A549 (cell line): ENCODE measurements at regions not wholly inside any gene's neighbourhood (a gene's known extent, or its start where the extent isn't known, plus 50 kb on each side); places are given as distances from the start of the nearest gene placed in this dataset.

Source experiments
- ATAC-seq, 2 experiments: fragments of 200-7000 bp in 1 of 2; fragments of >200 bp in 1 of 2; cut with Nextera tagmentation in 1 of 2; cut with Tn5 transposase in 1 of 2; 3 replicates each; pipeline versions ENCODE4 v1.8.0 to v1.9.1; 2018 to 2020; ENCODE audit warnings: mild to moderate bottlenecking in 1 of 2, moderate library complexity in 1 of 2
- CTCF ChIA-PET: fragments of 300-600 bp; sonication (Branson Sonifier 250); formaldehyde crosslinking; extraction: SDS; loops from one replicate; lab custom pipeline; 2021; ENCODE audit warnings: antibody characterized with exemption, inconsistent platforms; lab: Yijun Ruan, JAX
- POLR2A ChIA-PET: fragments of 350-600 bp; formaldehyde crosslinking; extraction: SDS; loops from one replicate; lab custom pipeline; 2021; ENCODE audit warnings: antibody characterized with exemption, inconsistent platforms; lab: Yijun Ruan, JAX
- DNase-seq, 2 experiments: peaks; one replicate each; pipeline versions ENCODE4 v3.0.0 to v3.0.0-alpha.2; 2011 to 2016; ENCODE audit warnings: low read depth in 1 of 2, low spot score in 1 of 2
- FAIRE-seq: peaks from 2 replicates; lab custom pipeline; 2011; peaks lifted over from hg19 to GRCh38; lab: Jason Lieb, UNC
- H3K27ac ChIP-seq, 2 experiments: fragments of >200 bp; sonication (Bioruptor Twin); formaldehyde crosslinking; 3 replicates each; pipeline ENCODE4 v1.5.1; 2016 to 2017
- H3K4me1 ChIP-seq: fragments of >200 bp; sonication (Bioruptor Twin); formaldehyde crosslinking; 3 replicates; pipeline ENCODE4 v1.6.1; 2016
- H3K4me2 ChIP-seq: fragments of >200 bp; sonication (Bioruptor Twin); formaldehyde crosslinking; 3 replicates; pipeline ENCODE4 v1.6.1; 2016
- H3K4me3 ChIP-seq: fragments of >200 bp; sonication (Bioruptor Twin); formaldehyde crosslinking; 3 replicates; pipeline ENCODE4 v1.5.1; 2016
- H3K9me3 ChIP-seq: fragments of >200 bp; sonication (Bioruptor Twin); formaldehyde crosslinking; 3 replicates; pipeline ENCODE4 v1.6.1; 2016
- BCL3 ChIP-seq: fragments of >200 bp; sonication (Bioruptor Twin); formaldehyde crosslinking; IDR thresholded peaks from 3 replicates; pipeline ENCODE4 v1.6.1; 2016
- CBX2 ChIP-seq: fragments of 200-600 bp; sonication (generic); IDR thresholded peaks from 2 replicates; pipeline ENCODE4 v1.6.1; 2016; ENCODE audit warnings: low read depth, mild to moderate bottlenecking, borderline replicate concordance
- CBX8 ChIP-seq: fragments of 200-600 bp; sonication (generic); IDR thresholded peaks from 2 replicates; pipeline ENCODE4 v1.6.1; 2016
- CHD2 ChIP-seq: fragments of 150-350 bp; IDR thresholded peaks from 2 replicates; pipeline ENCODE4 v1.6.1; 2014; ENCODE audit warnings: low read length; ENCODE audit not compliant: partially characterized antibody
- CHD4 ChIP-seq: fragments of 200-600 bp; sonication (generic); IDR thresholded peaks from 2 replicates; pipeline ENCODE4 v1.6.1; 2016; ENCODE audit warnings: antibody characterized with exemption, mild to moderate bottlenecking, borderline replicate concordance
- E2F6 ChIP-seq: IDR thresholded peaks from 2 replicates; pipeline ENCODE4 v1.6.1; 2012; ENCODE audit warnings: low read depth, borderline replicate concordance
- EHMT2 ChIP-seq: fragments of 200-600 bp; sonication (generic); IDR thresholded peaks from 2 replicates; pipeline ENCODE4 v1.6.1; 2016; ENCODE audit warnings: antibody characterized with exemption, low read depth, mild to moderate bottlenecking, moderate library complexity
- ESRRA ChIP-seq: fragments of 150-350 bp; IDR thresholded peaks from 2 replicates; pipeline ENCODE4 v1.6.1; 2014; ENCODE audit warnings: mild to moderate bottlenecking, low read length, borderline replicate concordance
- FOSB ChIP-seq: fragments of 250-450 bp; sonication (Bioruptor Pico); IDR thresholded peaks from 2 replicates; pipeline ENCODE4 v1.5.0; 2020; ENCODE audit warnings: mild to moderate bottlenecking, moderate library complexity
- FOXS1 ChIP-seq: fragments of 250-450 bp; sonication (Bioruptor Pico); IDR thresholded peaks from 2 replicates; pipeline ENCODE4 v1.5.0; 2020; ENCODE audit warnings: mild to moderate bottlenecking, moderate library complexity
- HDAC2 ChIP-seq: fragments of 200-600 bp; sonication (generic); IDR thresholded peaks from 2 replicates; pipeline ENCODE4 v1.6.1; 2016
- HEYL ChIP-seq: fragments of 250-450 bp; sonication (Bioruptor Pico); IDR thresholded peaks from 2 replicates; pipeline ENCODE4 v1.8.0; 2021; ENCODE audit warnings: mild to moderate bottlenecking, moderate library complexity
- HOXA7 ChIP-seq: fragments of 250-450 bp; sonication (Bioruptor Pico); IDR thresholded peaks from 2 replicates; pipeline ENCODE4 v1.5.0; 2020; ENCODE audit warnings: mild to moderate bottlenecking, moderate library complexity
- HOXB13 ChIP-seq: fragments of 250-450 bp; sonication (Bioruptor Pico); IDR thresholded peaks from 2 replicates; pipeline ENCODE4 v1.5.0; 2020; ENCODE audit warnings: low read depth, mild to moderate bottlenecking, moderate library complexity
- HOXB5 ChIP-seq: fragments of 250-450 bp; sonication (Bioruptor Pico); IDR thresholded peaks from 2 replicates; pipeline ENCODE4 v1.5.0; 2020; ENCODE audit warnings: mild to moderate bottlenecking, moderate library complexity
- KDM1A ChIP-seq: fragments of 200-600 bp; sonication (generic); IDR thresholded peaks from 2 replicates; pipeline ENCODE4 v1.6.1; 2016; ENCODE audit warnings: low read depth, mild to moderate bottlenecking
- MAX ChIP-seq: IDR thresholded peaks from 2 replicates; pipeline ENCODE4 v1.6.1; 2012
- MAZ ChIP-seq: fragments of 150-350 bp; IDR thresholded peaks from 2 replicates; pipeline ENCODE4 v1.6.1; 2014; ENCODE audit warnings: antibody characterized with exemption, low read depth, low read length, borderline replicate concordance
- MYC ChIP-seq: IDR thresholded peaks from 2 replicates; pipeline ENCODE4 v1.6.1; 2012; ENCODE audit warnings: mild to moderate bottlenecking, inconsistent platforms, low read length, improper control_type of control experiment, borderline replicate concordance
- NFE2L2 ChIP-seq: fragments of 150-350 bp; conservative IDR thresholded peaks from 2 replicates; pipeline ENCODE4 v1.6.1; 2014; ENCODE audit warnings: low read length
- NR3C1 ChIP-seq: fragments of >200 bp; sonication (Bioruptor Twin); formaldehyde crosslinking; IDR thresholded peaks from 3 replicates; pipeline ENCODE4 v1.6.1; 2017
- POLR2A ChIP-seq: IDR thresholded peaks from 2 replicates; pipeline ENCODE4 v1.6.1; 2012; ENCODE audit warnings: mild to moderate bottlenecking, low read length
- POLR2AphosphoS2 ChIP-seq: conservative IDR thresholded peaks from 2 replicates; pipeline ENCODE4 v1.6.1; 2012; ENCODE audit warnings: low read length, improper control_type of control experiment, inconsistent platforms
- RARB ChIP-seq: fragments of 250-450 bp; sonication (Bioruptor Pico); IDR thresholded peaks from 2 replicates; pipeline ENCODE4 v1.8.0; 2021; ENCODE audit warnings: mild to moderate bottlenecking, moderate library complexity
- RCOR1 ChIP-seq: fragments of 150-350 bp; IDR thresholded peaks from 2 replicates; pipeline ENCODE4 v1.6.1; 2014; ENCODE audit warnings: antibody characterized with exemption, low read length, low read depth
- RFX5 ChIP-seq: fragments of 450-650 bp; IDR thresholded peaks from 2 replicates; pipeline ENCODE4 v1.7.1; 2014; ENCODE audit warnings: antibody characterized with exemption, mild to moderate bottlenecking, moderate library complexity
- USF2 ChIP-seq: fragments of 450-650 bp; IDR thresholded peaks from 2 replicates; pipeline ENCODE4 v1.6.1; 2014; ENCODE audit warnings: antibody characterized with exemption
- ZC3H11A ChIP-seq: fragments of 450-650 bp; IDR thresholded peaks from 2 replicates; pipeline ENCODE4 v1.6.1; 2014; ENCODE audit warnings: antibody characterized with exemption, mild to moderate bottlenecking
- ZFP36 ChIP-seq: fragments of 450-650 bp; IDR thresholded peaks from 2 replicates; pipeline ENCODE4 v1.6.1; 2014; ENCODE audit warnings: borderline replicate concordance; ENCODE audit not compliant: partially characterized antibody
- whole genome bisulfite sequencing: methylation state at CpG from one replicate; pipeline ENCODE4 v1.1.6; 2017; ENCODE audit errors: missing lambda C conversion rate; 5-methylcytosine and 5-hydroxymethylcytosine counted together

GRCh38 chr20:56998438-56998837 is 268.0 kb downstream of the BMP7 start:
- FAIRE-seq (no peak), ATAC-seq (no peak), DNase-seq (peak in 1 of 2 experiments; percentile 20)
- no peak overlapping the region for H3K27ac ChIP-seq
- no peak overlapping the region for H3K4me3 ChIP-seq
- H3K4me2 ChIP-seq, result no peak overlapping the region
- TF ChIP-seq EHMT2 (no peak), ESRRA (no peak), RARB (CRISPR knock-in tag) (no peak), CHD2 (no peak), USF2 (peak; percentile 32; the same call in 1 of the 2 replicates), FOXS1 (CRISPR knock-in tag) (no peak), CBX8 (no peak)
- peaks cover 20% of the 10 kb centered on the region for H3K9me3 ChIP-seq
- no peaks in the 10 kb centered on the region for H3K4me1 ChIP-seq
- CTCF ChIA-PET, result interaction anchor here (1.1 to 2.1 kb wide), 3 partner anchors 16 to 448 kb away, joined by 3 to 11 read pairs (median 8); no protein-coding TSS in a partner anchor
- WGBS, result 2% methylated on average over 3 of the region's 3 CpGs
- POLR2A ChIA-PET, result no interaction called here

- Histone ChIP-seq H3K4me3 (no peak overlapping the region), H3K4me1 (no peaks in the 10 kb centered on the region), H3K27ac (no peak overlapping the region), H3K9me3 (peaks cover 20% of the 10 kb centered on the region), H3K4me2 (no peak overlapping the region)
- ATAC-seq, result no peak
- 80% methylated on average over 17 of the region's 17 CpGs for WGBS
- ChIA-PET CTCF (interaction anchor here (1.5 kb wide), 1 partner anchor 449 kb away, joined by 3 read pairs; no protein-coding TSS in a partner anchor), POLR2A (no interaction called here)
- TF ChIP-seq KDM1A (no peak), NFE2L2 (no peak), HOXB5 (CRISPR knock-in tag) (no peak), NR3C1 (no peak), BCL3 (no peak), CHD4 (no peak), HEYL (CRISPR knock-in tag) (no peak), CBX8 (no peak), E2F6 (no peak), MYC (no peak), POLR2AphosphoS2 (no peak), HOXB13 (CRISPR knock-in tag) (no peak), CHD2 (no peak), ZFP36 (no peak), ZC3H11A (no peak)
- no peak for FAIRE-seq
- no peak for DNase-seq
These were observed 265.9 kb downstream of the BMP7 start for GRCh38 chr20:57000441-57000968.

GRCh38 chr20:57001126-57001767 is 265.2 kb downstream of the BMP7 start:
- ChIA-PET POLR2A (no interaction called here), CTCF (interaction anchor here (1.5 kb wide), 1 partner anchor 450 kb away, joined by 3 read pairs; no protein-coding TSS in a partner anchor)
- H3K4me3 ChIP-seq, result no peak overlapping the region
- no peak overlapping the region for H3K27ac ChIP-seq
- WGBS, result 59% methylated on average over 12 of the region's 12 CpGs
- no peak overlapping the region for H3K4me2 ChIP-seq
- H3K9me3 ChIP-seq, result peaks cover 20% of the 10 kb centered on the region
- H3K4me1 ChIP-seq, result peaks cover 1% of the 10 kb centered on the region; the same call in 2 of the 3 replicates
- ATAC-seq (no peak), DNase-seq (no peak), FAIRE-seq (no peak)
- TF ChIP-seq CHD4, result no peak
- no peak for TF ChIP-seq HOXA7 (CRISPR knock-in tag)
- TF ChIP-seq NR3C1, result no peak
- no peak for TF ChIP-seq ZC3H11A
- no peak for TF ChIP-seq CBX2
- no peak for TF ChIP-seq HDAC2
- TF ChIP-seq MYC, result no peak
- TF ChIP-seq E2F6, result no peak
- no peak for TF ChIP-seq RCOR1
- no peak for TF ChIP-seq FOSB (CRISPR knock-in tag)
- TF ChIP-seq HOXB5 (CRISPR knock-in tag), result no peak
- TF ChIP-seq MAZ, result no peak
- TF ChIP-seq POLR2AphosphoS2, result no peak
- TF ChIP-seq USF2, result no peak
- no peak for TF ChIP-seq FOXS1 (CRISPR knock-in tag)
- no peak for TF ChIP-seq MAX
- TF ChIP-seq RFX5, result no peak
- TF ChIP-seq POLR2A, result no peak
- no peak for TF ChIP-seq ZFP36
- TF ChIP-seq RARB (CRISPR knock-in tag), result no peak
